ENCODE measurements at regions not wholly inside any gene's neighbourhood (a gene's known extent, or its start where the extent isn't known, plus 50 kb on each side); places are given as distances from the start of the nearest gene placed in this dataset.

- H3K9ac ChIP-seq (ENCODE audit: insufficient read depth in 1 of 2, low read depth in 2 of 2, low read length in 2 of 2) = no peak overlapping the region
- intact Hi-C loops (cut with micrococcal nuclease) = loop anchor here (5.0 kb wide), 1 partner anchor 398 kb away; the partner anchor contains the start of gene HSP90AA1
- TF ChIP-seq TFE3 (CRISPR knock-in tag; IDR thresholded peaks at IDR 0.05) (no peak), C11orf30 (IDR thresholded peaks at IDR 0.05; ENCODE audit: low read depth) (no peak), CBX1 (IDR thresholded peaks at IDR 0.05; ENCODE audit: low read depth) (0 out of 2 replicates have a peak, but pooled peaks have one; percentile 33), MTA1 (IDR thresholded peaks at IDR 0.05; ENCODE audit: borderline replicate concordance) (no peak)
- TF ChIP-seq, protein P1, sequence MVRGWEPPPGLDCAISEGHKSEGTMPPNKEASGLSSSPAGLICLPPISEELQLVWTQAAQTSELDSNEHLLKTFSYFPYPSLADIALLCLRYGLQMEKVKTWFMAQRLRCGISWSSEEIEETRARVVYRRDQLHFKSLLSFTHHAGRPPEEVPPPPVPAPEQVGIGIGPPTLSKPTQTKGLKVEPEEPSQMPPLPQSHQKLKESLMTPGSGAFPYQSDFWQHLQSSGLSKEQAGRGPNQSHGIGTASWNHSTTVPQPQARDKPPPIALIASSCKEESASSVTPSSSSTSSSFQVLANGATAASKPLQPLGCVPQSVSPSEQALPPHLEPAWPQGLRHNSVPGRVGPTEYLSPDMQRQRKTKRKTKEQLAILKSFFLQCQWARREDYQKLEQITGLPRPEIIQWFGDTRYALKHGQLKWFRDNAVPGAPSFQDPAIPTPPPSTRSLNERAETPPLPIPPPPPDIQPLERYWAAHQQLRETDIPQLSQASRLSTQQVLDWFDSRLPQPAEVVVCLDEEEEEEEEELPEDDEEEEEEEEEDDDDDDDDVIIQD (CRISPR knock-in tag; IDR thresholded peaks at IDR 0.05) = no peak
- TF ChIP-seq, protein P2, sequence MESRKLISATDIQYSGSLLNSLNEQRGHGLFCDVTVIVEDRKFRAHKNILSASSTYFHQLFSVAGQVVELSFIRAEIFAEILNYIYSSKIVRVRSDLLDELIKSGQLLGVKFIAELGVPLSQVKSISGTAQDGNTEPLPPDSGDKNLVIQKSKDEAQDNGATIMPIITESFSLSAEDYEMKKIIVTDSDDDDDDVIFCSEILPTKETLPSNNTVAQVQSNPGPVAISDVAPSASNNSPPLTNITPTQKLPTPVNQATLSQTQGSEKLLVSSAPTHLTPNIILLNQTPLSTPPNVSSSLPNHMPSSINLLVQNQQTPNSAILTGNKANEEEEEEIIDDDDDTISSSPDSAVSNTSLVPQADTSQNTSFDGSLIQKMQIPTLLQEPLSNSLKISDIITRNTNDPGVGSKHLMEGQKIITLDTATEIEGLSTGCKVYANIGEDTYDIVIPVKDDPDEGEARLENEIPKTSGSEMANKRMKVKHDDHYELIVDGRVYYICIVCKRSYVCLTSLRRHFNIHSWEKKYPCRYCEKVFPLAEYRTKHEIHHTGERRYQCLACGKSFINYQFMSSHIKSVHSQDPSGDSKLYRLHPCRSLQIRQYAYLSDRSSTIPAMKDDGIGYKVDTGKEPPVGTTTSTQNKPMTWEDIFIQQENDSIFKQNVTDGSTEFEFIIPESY (CRISPR knock-in tag; IDR thresholded peaks at IDR 0.05) = peak; percentile 58
- H3K4me1 ChIP-seq (replicated peaks in 1 of 2; ENCODE audit: control insufficient read depth in 2 of 2, insufficient read depth in 2 of 2, low read length in 2 of 2) = peaks cover 14 to 22% of the 10 kb centered on the region in 2 experiments; a peak in 4 of 5 replicates
- ChIA-PET POLR2A (no interaction called here), CTCF (ENCODE audit: low intra/inter-chr PET ratio) (interaction anchor here (0.6 kb wide), 1 partner anchor 567 kb away, joined by 3 read pairs; no protein-coding TSS in a partner anchor)
- H3K27me3 ChIP-seq (ENCODE audit: control insufficient read depth in 2 of 2, insufficient read depth in 2 of 2, low read length in 2 of 2) = no peaks in the 10 kb centered on the region
- H2AFZ ChIP-seq (ENCODE audit: low read depth, low read length) = no peak overlapping the region
- DNase-seq (ENCODE audit: extremely low read depth in 1 of 4, low spot score in 3 of 4) = no peak
- no peak overlapping the region for H3K4me2 ChIP-seq (ENCODE audit: insufficient read depth, low read length)
- H3K79me2 ChIP-seq (ENCODE audit: control insufficient read depth, insufficient read depth, low read length) = no peaks in the 10 kb centered on the region
- H3K27ac ChIP-seq (ENCODE audit: extremely low read depth, low read depth, low read length) = no peak overlapping the region
- in situ Hi-C loops (cut with MboI) = no loop called here
- ATAC-seq = no peak
- FAIRE-seq = no peak
- peaks cover 20% of the 10 kb centered on the region for H3K9me3 ChIP-seq (replicated peaks; ENCODE audit: control insufficient read depth, insufficient read depth, low read depth, low read length)
- H3K36me3 ChIP-seq (ENCODE audit: control insufficient read depth, insufficient read depth, low read length) = no peaks in the 10 kb centered on the region
- H3K9me1 ChIP-seq (ENCODE audit: control insufficient read depth, insufficient read depth, low read length) = no peaks in the 10 kb centered on the region
- no TSS peak for BruUV-seq (replicated peaks)
- no peak overlapping the region for H3K4me3 ChIP-seq
- no peaks in the 10 kb centered on the region for H4K20me1 ChIP-seq (replicated peaks; ENCODE audit: control insufficient read depth, insufficient read depth, low read length)
- 96% methylated on average over 4 of the region's 25 CpGs for WGBS (ENCODE audit: insufficient coverage, low coverage, missing lambda C conversion rate)
Measured at GRCh38 chr14:101689039-101689501, 72.4 kb upstream of the PPP2R5C start.

Measured in K562 (cell line).